Frontal cortex (tissue), 3 donors: ENCODE measurements at regions not wholly inside any gene's neighbourhood (a gene's known extent, or its start where the extent isn't known, plus 50 kb on each side); places are given as distances from the start of the nearest gene placed in this dataset.

Experiments used
- DNase-seq, 2 donors: peaks; one replicate each; pipeline ENCODE4 v3.0.0; 2012; ENCODE audit warnings: low spot score in 2 of 2
- FAIRE-seq: peaks from 2 replicates; lab custom pipeline; 2012; peaks lifted over from hg19 to GRCh38; lab: Jason Lieb, UNC
- donor health status: control.
- donor health status: control.
- donor health status: control.

- FAIRE-seq, result no peak
- DNase-seq, result no peak
Observed at GRCh38 chr14:101113108-101113612, 209.6 kb upstream of the RTL1 start.

- DNase-seq (no peak), FAIRE-seq (no peak)
Observed at GRCh38 chr14:101113835-101114725, 210.6 kb upstream of the RTL1 start.

DNA sequence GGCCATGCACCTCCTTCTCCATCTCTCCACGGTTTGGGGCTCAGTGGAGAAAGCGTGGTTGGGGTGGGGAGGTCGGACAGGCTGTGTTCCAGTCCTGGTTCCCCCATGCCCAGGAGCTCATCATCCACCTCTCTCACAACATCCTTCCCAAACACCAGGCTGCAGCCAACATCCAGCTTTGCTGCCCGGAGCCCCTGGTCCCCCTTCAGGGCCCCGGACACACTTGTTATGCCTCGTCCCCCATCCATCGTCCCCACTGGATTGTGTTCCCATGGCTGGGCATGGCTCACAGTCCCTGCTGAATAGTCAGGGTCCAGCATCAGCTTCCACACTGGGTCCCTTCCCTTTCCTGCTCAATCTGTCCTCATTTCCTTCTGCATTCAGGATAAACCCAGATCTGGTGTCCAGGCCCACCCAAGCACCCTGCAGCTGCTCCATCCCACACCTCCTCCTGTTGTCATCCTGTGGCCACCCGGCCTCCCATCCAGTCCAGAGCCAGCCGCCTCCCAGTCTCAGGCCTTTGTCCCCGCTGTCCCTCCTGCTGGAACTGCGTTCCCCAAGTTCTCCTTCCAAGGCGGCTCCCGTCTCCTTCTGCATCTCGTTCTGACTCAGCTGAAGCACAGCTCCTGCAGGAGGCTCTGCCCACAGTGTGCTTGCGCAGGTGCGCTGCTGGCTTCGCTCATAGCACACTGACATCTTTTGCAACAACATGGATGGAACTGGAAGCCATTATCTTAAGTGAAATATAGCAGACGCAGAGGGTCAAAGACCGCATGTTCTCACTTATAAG lies 211.4 kb upstream of the RTL1 start:
- no peak for DNase-seq
- no peak for FAIRE-seq

- DNase-seq, result no peak
- no peak for FAIRE-seq
Observed at GRCh38 chr14:101115652-101116051, 212.1 kb upstream of the RTL1 start.

- DNase-seq (no peak), FAIRE-seq (no peak)
Observed at GRCh38 chr14:101116065-101116464, 212.5 kb upstream of the RTL1 start.

GRCh38 chr14:101116486-101117130 lies 213.1 kb upstream of the RTL1 start:
- DNase-seq (no peak), FAIRE-seq (no peak)

GRCh38 chr14:101117543-101117942 lies 214.0 kb upstream of the RTL1 start:
- no peak for FAIRE-seq
- no peak for DNase-seq

- DNase-seq, result no peak
- FAIRE-seq, result no peak
Observed at GRCh38 chr14:101118233-101118632, 214.7 kb upstream of the RTL1 start.

DNA sequence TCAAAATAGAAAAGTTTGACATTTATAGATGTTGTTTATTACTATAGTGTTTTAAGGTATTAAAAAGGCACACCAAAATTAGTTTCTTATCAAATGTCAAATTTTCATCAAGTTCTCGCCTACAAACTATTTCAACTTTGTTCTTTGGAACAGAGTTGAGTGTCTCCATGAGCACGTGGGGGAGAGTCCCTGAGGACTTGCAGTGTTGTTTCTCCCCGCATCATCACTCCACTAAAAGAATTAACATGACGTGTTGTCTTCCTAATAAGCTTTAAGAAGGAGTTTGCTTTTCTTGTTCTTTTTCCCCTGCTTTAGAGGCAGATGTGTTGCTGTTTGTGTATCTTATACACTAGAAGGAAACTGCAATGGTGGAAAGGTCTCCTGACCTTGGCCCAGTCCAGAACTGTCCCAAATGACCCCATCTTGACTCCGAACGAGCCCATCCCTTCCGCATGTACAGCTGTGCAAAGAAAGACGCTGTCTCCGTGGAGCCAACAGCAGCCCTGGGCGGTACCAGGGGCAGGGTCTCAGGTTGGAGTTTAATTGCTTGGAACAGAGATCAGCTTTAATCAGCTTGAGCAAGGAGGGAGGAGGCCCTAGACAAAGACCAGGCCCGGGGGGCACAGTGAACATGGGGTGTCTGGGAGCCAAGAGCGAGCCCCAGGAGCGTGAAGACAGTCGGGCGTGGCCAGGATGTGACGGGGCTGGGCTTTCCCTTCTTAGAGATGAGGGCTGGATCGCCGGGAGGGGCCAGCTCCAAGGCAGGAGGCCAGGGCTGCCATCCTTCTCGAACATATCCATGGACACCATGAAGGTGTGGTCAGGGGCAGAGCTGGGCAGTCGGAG lies 215.4 kb upstream of the RTL1 start:
- DNase-seq, result no peak

DNA sequence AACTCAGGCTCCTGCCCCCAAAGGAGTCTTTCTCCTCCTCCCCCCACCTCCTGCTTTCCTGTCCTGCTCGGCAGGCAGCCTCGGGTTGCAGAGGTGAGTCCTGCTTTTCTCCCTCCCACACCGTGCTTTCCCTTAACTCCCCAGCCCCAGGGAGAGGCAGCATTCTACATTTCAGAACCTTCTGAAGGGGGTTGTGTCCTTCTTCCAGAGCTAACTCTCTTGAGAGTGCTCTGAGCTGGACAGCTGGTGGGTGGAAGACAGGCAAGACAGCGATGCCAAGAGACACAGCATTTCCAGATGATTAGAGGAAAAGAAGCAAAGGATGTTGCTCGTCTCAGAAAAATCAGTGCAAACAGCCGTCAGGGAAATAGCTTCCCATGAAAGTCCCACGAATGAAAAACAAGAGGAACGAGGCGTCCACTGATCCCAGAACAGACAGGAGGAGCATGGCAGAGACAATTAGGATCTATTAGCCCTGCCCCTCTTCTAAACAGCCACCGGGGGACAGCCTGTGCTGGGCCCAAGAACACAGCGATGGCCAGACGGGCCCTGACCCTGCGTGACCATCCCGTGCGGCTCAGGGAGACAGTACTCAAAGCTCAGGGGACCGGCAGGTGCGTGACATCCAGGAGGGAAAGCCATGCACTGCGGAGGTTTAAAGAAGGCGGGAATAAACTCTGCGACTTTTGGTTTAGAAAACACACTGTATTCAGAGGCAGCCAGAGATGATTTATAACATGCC lies 216.5 kb upstream of the RTL1 start:
- DNase-seq (no peak), FAIRE-seq (no peak)

More for the DNA sequence above, 215.4 kb upstream of the RTL1 start:
- no peak for FAIRE-seq

- no peak for FAIRE-seq
Observed at GRCh38 chr14:101120641-101121507, 217.4 kb upstream of the RTL1 start.

GRCh38 chr14:101121508-101122139 lies 218.1 kb upstream of the RTL1 start:
- no peak for DNase-seq
- no peak for FAIRE-seq

More at GRCh38 chr14:101120641-101121507, 217.4 kb upstream of the RTL1 start:
- peak in 1 of 2 donors; percentile 32 for DNase-seq

DNA sequence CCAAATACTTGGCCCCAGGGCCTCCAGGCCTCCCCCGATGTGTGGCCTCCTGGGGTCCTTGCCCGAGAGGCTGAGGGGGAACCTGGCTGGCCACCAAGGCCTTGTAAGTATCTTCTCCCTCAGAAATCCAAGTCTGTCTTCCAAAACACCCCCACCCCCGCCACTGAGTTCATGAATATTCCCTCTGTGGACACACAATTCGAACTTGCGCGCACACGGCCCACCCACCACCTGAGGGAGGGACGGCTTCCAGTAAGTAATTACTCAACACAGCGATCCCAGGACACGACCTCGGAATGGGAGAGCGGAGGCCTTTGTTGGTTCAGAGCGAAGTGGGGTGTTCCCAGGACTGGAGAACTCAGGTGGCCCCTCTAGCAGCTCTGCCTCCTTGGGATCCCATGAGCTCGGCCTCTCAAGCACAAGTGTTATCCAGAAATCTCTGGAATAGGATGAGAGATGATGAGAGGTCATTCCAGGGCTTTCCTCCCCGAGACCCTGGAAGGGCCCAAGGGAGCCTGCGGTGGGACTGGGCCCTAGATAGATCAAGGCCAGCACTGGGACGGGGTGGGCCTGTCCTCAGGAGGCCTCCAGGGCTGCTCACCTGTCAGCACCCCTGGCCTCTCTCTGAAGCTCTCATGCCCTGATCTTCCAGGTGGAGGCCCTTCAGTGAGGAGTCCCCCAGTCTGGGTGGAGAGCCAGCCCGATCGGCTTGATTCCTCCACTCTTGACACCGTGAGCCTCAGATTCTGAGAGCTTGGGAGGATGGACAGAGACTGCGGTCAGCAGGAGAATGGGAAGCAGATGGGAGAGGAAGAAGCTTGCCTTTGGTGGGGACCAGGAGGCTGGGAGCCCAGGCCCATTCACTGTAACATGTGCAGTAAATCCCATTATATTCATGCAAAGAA lies 219.0 kb upstream of the RTL1 start:
- no peak for DNase-seq
- FAIRE-seq, result no peak

DNA sequence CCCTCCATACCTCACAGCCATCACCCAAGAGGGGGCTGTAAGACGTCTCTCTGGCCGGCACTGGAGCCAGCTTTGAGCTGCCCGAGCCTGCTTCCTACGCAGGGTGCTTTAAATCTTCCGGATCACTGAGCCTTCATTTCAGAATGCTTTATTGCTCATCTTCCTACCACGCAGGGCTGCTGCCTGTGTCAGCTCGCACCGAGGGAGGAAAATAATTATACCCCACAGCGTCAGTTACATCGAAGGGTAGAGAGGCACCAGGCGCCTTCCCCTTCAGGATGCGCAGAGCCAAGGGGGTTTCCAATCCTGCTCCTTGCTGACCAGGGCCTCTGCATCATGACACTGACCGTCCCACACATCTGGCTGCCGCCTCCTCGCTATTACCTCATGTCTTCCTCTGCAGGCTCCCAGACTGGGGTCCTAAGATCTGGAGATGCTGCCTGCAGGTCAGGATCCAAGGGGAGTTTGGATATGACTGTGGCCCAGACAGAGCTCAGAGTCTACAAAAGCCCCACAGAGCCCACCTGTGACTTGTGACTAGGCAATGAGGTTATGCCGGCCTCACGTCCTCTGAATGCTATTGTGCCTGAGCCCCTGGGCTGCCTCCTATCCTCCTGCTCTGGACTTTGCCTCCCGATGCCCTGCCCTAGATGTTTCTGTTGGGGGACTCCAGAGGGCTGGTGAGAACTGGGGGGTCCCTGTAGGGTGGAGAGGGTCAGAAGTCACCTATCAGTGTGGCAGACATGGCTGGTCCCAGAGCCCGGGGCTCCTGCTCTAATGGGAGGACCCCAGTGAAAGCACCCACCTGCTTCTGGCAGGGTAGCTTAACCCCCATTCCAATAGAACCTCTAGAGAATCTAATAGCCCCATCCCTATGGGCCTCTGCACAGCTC lies 220.3 kb upstream of the RTL1 start:
- FAIRE-seq (no peak), DNase-seq (no peak)

DNA sequence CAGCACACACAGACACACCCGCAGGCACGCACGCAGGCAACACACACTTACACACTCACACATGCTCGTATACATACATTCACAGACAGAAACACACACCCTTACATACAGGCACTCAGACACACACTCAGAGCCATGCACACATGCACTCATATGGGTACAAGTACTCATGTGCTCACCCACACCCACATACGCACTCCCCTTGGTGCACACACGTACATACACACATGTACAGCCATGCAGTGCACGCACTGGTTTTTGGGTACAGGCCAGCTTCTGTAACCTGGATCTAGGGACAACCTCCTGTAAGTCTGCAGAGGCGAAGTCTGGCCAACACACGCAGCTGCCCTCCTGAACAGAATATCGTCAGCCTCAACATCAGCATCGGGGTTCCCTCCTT lies 221.3 kb upstream of the RTL1 start:
- DNase-seq (no peak), FAIRE-seq (no peak)
